ENCODE measurements at regions not wholly inside any gene's neighbourhood (a gene's known extent, or its start where the extent isn't known, plus 50 kb on each side); places are given as distances from the start of the nearest gene placed in this dataset.

GRCh38 chr1:164337394-164337793, 221.6 kb upstream of the PBX1 start:
- intact Hi-C loops (cut with micrococcal nuclease) (no loop called here), in situ Hi-C loops (cut with MboI; ENCODE audit: low sequenced_read_pairs) (no loop called here), dilution Hi-C loops (cut with HindIII; ENCODE audit: low sequenced_read_pairs, unreplicated experiment) (no loop called here)
- no peaks in the 10 kb centered on the region for H3K4me1 ChIP-seq (ENCODE audit: control insufficient read depth, insufficient read depth, low read length)
- no peak overlapping the region for H3K18ac ChIP-seq (ENCODE audit: low read depth, low read length)
- no peak for DNase-seq
- no peak for ATAC-seq (ENCODE audit: low read depth)
- H3K79me1 ChIP-seq (ENCODE audit: low read depth in 1 of 2, low read length in 2 of 2): no peaks in the 10 kb centered on the region
- no CpG with 5 or more reads among the region's 2 CpGs for WGBS, 2 experiments (ENCODE audit: extremely low coverage in 2 of 2, insufficient read length in 1 of 2)
- H2AK5ac ChIP-seq (ENCODE audit: low read depth, low read length): no peak overlapping the region
- no peaks in the 10 kb centered on the region for H3K27me3 ChIP-seq (ENCODE audit: control insufficient read depth, insufficient read depth, low read length)
- H3K23ac ChIP-seq (ENCODE audit: low read depth, low read length): no peak overlapping the region
- no peaks in the 10 kb centered on the region for H3K36me3 ChIP-seq (ENCODE audit: control insufficient read depth, insufficient read depth, low read length)
- H3K14ac ChIP-seq (replicated peaks; ENCODE audit: low read depth, low read length): no peak overlapping the region
- H3K4me2 ChIP-seq (ENCODE audit: low read depth, low read length): no peak overlapping the region
- H3K9ac ChIP-seq (ENCODE audit: low read depth, low read length): no peak overlapping the region
- H2BK15ac ChIP-seq (ENCODE audit: low read depth, low read length): no peak overlapping the region
- no peak overlapping the region for H2BK20ac ChIP-seq (ENCODE audit: low read depth, low read length)
- ChIA-PET CTCF (no interaction called here), POLR2A (ENCODE audit: unreplicated experiment) (no interaction called here)
- H4K91ac ChIP-seq (ENCODE audit: insufficient read depth, low read depth, low read length): no peak overlapping the region
- no peak overlapping the region for H2BK5ac ChIP-seq (ENCODE audit: low read depth, low read length, poor library complexity, severe bottlenecking)
- no peak overlapping the region for H2BK120ac ChIP-seq (ENCODE audit: low read depth, low read length)
- H3K4me3 ChIP-seq (ENCODE audit: insufficient read depth, low read depth, low read length): no peak overlapping the region
- no peaks in the 10 kb centered on the region for H4K20me1 ChIP-seq (ENCODE audit: insufficient read depth, low read length)
- H3K27ac ChIP-seq (ENCODE audit: insufficient read depth, low read length): no peak overlapping the region
- no peak overlapping the region for H3K4ac ChIP-seq (ENCODE audit: low read depth, low read length)
- no peak overlapping the region for H2AK9ac ChIP-seq (replicated peaks; ENCODE audit: low read depth, low read length, poor library complexity)
- H3K9me3 ChIP-seq (ENCODE audit: control insufficient read depth, insufficient read depth, low read length): 0 out of 2 replicates have a peak, but pooled peaks cover 2% of the 10 kb centered on the region
- no peak overlapping the region for H4K8ac ChIP-seq (ENCODE audit: low read depth in 2 of 2, low read length in 2 of 2)
- no peak overlapping the region for H3K56ac ChIP-seq (ENCODE audit: extremely low read depth, insufficient read depth, low read length)
- H2AFZ ChIP-seq (replicated peaks; ENCODE audit: low read length, poor library complexity): no peak overlapping the region
- TF ChIP-seq ELK1 (IDR thresholded peaks at IDR 0.05; ENCODE audit: borderline replicate concordance, low read depth, low read length) (no peak), BHLHE40 (IDR thresholded peaks at IDR 0.05; ENCODE audit: low read depth, low read length) (no peak), RAD21 (IDR thresholded peaks at IDR 0.05; ENCODE audit: low read length) (no peak), MAFK (IDR thresholded peaks at IDR 0.05; ENCODE audit: low read depth, low read length) (no peak), USF2 (IDR thresholded peaks at IDR 0.05; ENCODE audit: low read depth, low read length) (no peak), MAZ (IDR thresholded peaks at IDR 0.05; ENCODE audit: borderline replicate concordance, low read depth, low read length) (no peak), CHD1 (IDR thresholded peaks at IDR 0.05; ENCODE audit: low read depth, low read length) (no peak), NFE2L2 (IDR thresholded peaks at IDR 0.05; ENCODE audit: low read depth, low read length) (no peak), FOS (IDR thresholded peaks at IDR 0.05; ENCODE audit: low read depth, low read length) (no peak), CTCF (conservative IDR thresholded peaks at IDR 0.05; ENCODE audit: low read depth, low read length) (no peak), CEBPB (IDR thresholded peaks at IDR 0.05; ENCODE audit: low read depth, low read length) (no peak), SMC3 (IDR thresholded peaks at IDR 0.05; ENCODE audit: low read depth, low read length) (no peak), RFX5 (IDR thresholded peaks at IDR 0.05; ENCODE audit: low read depth, low read length) (no peak)
- no peaks in the 10 kb centered on the region for H3K9me1 ChIP-seq (ENCODE audit: insufficient read depth, low read length)
- H4K5ac ChIP-seq (ENCODE audit: low read depth, low read length): no peak overlapping the region
- no TSS peak for BruUV-seq (replicated peaks)

All from IMR-90 (cell line).